GM12892 (cell line): ENCODE measurements at regions not wholly inside any gene's neighbourhood (a gene's known extent, or its start where the extent isn't known, plus 50 kb on each side); places are given as distances from the start of the nearest gene placed in this dataset.
"Not testable (repeated sequence)": the region's sequence is repeated elsewhere in the genome, so short reads cannot be mapped to it uniquely, and the experiment has no call there.

Experiments
- DNase-seq: peaks from one replicate; pipeline ENCODE4 v3.0.0; 2011; ENCODE audit not compliant: insufficient read length
- FAIRE-seq: peaks from 2 replicates; lab custom pipeline; 2011; peaks lifted over from hg19 to GRCh38; lab: Jason Lieb, UNC
- POLR2A ChIP-seq: IDR thresholded peaks from 2 replicates; pipeline ENCODE4 v1.6.1; 2011; ENCODE audit warnings: low read depth, low read length, control low read depth
- POLR2AphosphoS5 ChIP-seq: IDR thresholded peaks from 2 replicates; pipeline ENCODE4 v1.6.1; 2011; ENCODE audit warnings: low read depth, low read length, control low read depth
- TAF1 ChIP-seq: IDR thresholded peaks from 2 replicates; pipeline ENCODE4 v1.6.1; 2011; ENCODE audit warnings: low read depth, mild to moderate bottlenecking, control low read depth, low read length, borderline replicate concordance

DNA sequence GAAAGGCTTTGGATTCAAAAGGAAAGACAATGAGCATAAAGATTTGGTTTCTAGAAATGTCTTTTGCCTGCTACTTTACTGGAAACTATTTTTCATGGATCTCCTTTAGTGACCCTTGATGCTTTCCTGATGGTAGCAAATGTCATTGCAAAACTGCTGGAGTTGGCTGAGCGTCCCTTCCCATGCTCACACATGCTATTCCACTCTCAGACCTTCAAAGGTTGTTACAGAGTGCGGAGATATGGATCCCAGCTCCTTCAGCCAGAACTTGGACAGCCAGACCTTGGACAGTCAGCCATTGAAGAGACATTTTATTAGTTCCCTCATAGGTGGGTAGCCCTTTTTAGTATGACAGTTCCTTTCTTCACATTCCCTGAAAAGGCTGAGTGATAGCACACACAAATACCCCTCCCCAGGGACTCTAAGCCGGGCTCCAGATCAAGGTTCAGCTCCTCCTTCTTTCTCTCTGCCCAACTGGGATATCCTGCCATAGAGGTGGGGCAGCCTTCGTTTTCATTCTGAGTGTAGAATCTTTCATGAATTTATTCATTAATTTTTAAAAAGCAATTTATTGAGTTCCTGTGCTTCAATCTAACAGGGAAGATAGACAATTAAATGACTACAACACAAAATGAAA, 153.3 kb upstream of the SLC44A1 start:
- no peak for TF ChIP-seq POLR2A
- no peak for TF ChIP-seq POLR2AphosphoS5
- no peak for TF ChIP-seq TAF1
- FAIRE-seq (no peak), DNase-seq (no peak)

- FAIRE-seq (no peak), DNase-seq (no peak)
- no peak for TF ChIP-seq POLR2AphosphoS5
- TF ChIP-seq TAF1 = no peak
- no peak for TF ChIP-seq POLR2A
These were observed 150.8 kb upstream of the SLC44A1 start for GRCh38 chr9:105093685-105094084.

GRCh38 chr9:105098370-105098769, 146.1 kb upstream of the SLC44A1 start:
- TF ChIP-seq TAF1 = no peak
- TF ChIP-seq POLR2AphosphoS5 = no peak
- TF ChIP-seq POLR2A = no peak
- FAIRE-seq (no peak), DNase-seq (no peak)

DNA sequence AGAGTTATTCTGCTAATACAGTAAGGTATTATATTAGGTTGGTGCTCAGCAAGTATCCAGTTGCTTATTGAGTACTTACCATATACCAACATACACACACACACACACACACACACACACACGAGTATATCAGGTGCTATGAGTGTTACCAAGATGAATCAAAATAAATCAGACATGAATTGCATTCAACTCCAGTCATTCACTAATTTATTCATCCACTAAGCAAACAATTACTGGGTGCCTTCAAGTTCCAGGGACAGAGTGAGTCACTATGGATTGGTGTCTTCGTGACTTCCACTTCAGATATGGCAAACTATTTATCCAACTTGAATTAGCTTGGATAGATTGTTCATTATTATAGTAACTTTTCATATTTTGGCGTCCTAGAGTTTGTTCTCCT, 140.7 kb upstream of the SLC44A1 start:
- no peak for FAIRE-seq

DNA sequence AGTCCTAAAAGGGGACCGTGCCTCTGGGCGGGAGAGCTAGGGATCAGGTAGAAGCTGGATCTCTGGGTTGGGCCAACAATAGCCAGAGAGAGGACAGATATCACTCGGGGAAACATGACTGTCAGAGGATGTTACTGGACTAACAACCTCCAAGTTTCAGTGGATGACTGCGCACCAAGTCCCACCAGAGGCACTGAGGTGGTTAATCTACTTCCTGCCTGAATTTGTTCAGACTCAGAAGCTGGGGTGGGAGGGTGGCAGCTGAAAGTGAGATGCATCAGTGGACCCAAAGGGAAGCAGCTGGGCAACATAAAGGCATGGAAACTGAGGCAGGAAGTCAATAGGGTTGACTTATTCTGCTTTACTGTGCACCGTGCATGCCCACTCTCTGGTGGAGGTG, 130.1 kb upstream of the SLC44A1 start:
- no peak for TF ChIP-seq POLR2AphosphoS5
- TF ChIP-seq TAF1 = no peak
- no peak for TF ChIP-seq POLR2A
- FAIRE-seq (no peak), DNase-seq (no peak)

More for the DNA sequence above, 140.7 kb upstream of the SLC44A1 start:
- no peak for DNase-seq
- no peak for TF ChIP-seq POLR2AphosphoS5
- no peak for TF ChIP-seq TAF1
- TF ChIP-seq POLR2A = no peak

DNA sequence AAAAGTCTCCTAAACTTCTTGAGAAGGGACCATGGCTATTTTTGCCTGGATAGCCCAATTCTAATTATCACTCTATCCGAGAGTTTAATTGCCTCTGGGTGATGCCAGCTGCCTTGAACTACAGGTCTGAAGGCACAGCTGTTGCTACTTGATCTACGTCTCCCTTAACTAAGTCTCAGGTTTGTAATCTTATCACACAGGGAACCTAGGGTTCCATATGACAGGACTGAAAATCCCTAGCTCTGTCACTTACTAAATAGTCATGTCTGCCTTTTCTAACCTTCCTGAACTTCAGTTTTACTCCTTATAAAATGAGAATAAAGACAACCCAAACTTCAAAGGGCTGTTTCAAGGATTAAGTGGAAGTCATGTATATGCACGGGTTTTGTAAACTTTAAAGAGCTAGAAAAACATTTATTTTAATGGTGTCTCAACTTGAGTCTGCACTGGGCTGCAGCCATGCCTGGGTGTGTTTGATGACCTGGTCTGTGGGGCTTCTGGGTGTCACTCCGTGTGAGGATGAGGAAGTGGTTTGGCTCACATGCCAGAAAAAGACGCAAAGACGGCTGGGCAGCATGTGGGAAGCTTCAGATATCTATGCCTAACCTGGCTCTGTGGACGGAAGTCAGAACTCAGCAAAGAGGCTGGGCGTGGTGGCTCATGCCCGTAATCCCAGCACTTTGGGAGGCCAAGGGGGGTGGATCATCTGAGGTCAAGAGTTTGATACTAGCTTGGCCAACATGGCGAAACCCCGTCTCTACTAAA, 129.3 kb upstream of the SLC44A1 start:
- FAIRE-seq (peak; percentile 14), DNase-seq (no peak)

GRCh38 chr9:105116052-105116868, 128.2 kb upstream of the SLC44A1 start:
- FAIRE-seq = peak; percentile 62

More for the DNA sequence above, 129.3 kb upstream of the SLC44A1 start:
- no peak for TF ChIP-seq POLR2AphosphoS5
- TF ChIP-seq POLR2A = no peak
- no peak for TF ChIP-seq TAF1

DNA sequence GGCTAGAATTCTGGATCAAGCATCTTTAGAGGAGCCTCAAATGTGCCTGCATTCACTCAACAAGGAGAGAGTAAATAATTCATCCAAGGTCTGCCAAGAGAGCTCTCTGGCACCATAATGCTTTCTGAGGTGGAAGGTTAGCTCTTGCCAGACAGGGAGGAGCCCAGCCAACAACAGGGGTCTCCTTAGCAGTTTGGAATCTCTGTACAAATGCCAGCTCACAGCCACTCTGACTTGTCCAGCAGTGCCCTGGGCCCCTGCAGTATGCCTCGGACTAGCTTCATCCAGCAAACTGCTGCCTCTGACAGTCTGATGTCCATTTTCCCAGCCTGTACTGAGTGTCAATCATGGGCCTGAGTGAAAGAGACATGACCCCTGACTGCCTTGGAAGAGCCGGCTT, 127.2 kb upstream of the SLC44A1 start:
- no peak for DNase-seq
- no peak for FAIRE-seq
- TF ChIP-seq TAF1 (no peak), POLR2A (no peak), POLR2AphosphoS5 (no peak)

More at GRCh38 chr9:105116052-105116868, 128.2 kb upstream of the SLC44A1 start:
- no peak for DNase-seq
- TF ChIP-seq TAF1 (no peak), POLR2AphosphoS5 (no peak), POLR2A (no peak)

- TF ChIP-seq TAF1 (no peak), POLR2A (no peak), POLR2AphosphoS5 (no peak)
- FAIRE-seq (no peak), DNase-seq (no peak)
These were observed 125.8 kb upstream of the SLC44A1 start for GRCh38 chr9:105118636-105119035.

DNA sequence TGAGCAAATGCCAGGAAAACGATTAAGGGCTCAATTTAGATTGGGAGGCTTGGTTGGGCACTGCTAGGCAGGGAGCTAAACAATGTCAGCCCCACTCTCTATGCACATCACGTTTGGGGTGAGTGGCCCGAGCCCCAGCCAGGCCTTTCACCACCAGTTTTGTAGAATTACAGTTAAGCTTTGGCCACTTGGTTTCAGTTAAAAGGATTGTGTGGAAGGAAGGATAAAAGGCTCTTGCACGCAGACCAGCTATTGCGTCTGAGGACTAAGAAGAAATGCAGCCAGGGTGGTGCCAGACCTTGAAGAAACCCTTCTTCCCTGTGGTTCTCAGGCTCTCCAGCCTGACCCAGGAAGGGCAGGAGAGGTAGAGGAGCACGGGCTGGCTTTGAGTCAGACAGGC, 125.3 kb upstream of the SLC44A1 start:
- DNase-seq (no peak), FAIRE-seq (no peak)
- TF ChIP-seq POLR2A (no peak), POLR2AphosphoS5 (no peak)

DNA sequence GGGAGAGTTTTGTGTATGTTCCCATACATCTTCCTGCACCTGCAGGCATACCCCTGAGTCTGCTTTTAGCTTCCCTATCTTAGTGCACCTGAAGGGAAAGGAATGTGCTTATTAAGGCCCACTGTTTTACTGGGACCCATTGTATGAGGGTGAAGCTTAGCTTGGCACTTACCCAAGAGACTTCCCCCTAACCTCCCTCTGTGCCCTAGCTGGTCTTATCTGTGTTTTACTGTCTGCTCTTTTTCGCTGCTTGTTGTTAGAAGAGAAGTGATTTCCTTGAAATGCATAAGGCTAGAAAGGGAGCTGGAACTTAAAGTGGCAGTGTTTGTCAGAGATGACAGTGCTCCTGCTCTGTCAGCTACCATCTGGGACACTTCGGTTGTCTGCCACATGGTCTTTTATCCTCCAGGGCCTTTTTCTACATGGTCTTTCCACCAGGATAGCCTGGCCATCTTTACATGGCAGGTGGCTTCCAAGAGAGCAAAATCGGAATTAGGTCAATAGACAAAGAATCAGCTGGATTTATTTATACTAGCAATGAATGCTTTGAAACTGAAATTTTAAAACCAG, 122.5 kb upstream of the SLC44A1 start:
- TF ChIP-seq POLR2A (no peak), POLR2AphosphoS5 (no peak), TAF1 (no peak)
- DNase-seq (no peak), FAIRE-seq (no peak)

DNA sequence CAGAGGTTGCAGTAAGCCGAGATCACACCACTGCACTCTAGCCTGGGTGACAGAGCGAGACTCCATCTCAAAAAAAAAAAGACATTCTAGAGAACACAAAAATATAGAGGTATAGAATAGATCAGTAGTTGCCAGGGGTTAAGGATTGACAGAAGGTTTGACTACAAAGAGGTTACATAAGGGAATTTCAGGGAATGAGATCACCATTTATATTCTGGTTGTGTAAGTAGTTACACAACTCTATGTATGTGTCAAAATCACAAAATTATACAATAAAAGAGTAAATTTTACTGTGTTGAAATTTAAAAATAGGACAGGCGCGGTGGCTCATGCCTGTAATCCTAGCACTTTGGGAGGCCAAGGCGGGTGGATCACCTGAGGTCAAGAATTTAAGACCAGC, 119.9 kb upstream of the SLC44A1 start:
- DNase-seq, FAIRE-seq: not testable (repeated sequence)
